Calu3 (cell line): ENCODE measurements at regions not wholly inside any gene's neighbourhood (a gene's known extent, or its start where the extent isn't known, plus 50 kb on each side); places are given as distances from the start of the nearest gene placed in this dataset.

Source experiments
- BruUV-seq: library from RNA; stranded (reverse); fragments of 400-500 nt; replicated peaks from 2 replicates; lab custom pipeline; 2021; lab: Mats Ljungman, UMichigan
- CTCF ChIA-PET: fragments of 300-600 bp; sonication (Branson Sonifier 250); formaldehyde crosslinking; loops from one replicate; lab custom pipeline; 2022; ENCODE audit warnings: antibody characterized with exemption; lab: Charles Lee
- DNase-seq: peaks from one replicate; pipeline ENCODE4 v3.0.0; 2022
- H3K27ac Mint-ChIP-seq: one replicate; pipeline ENCODE4 v1.8.0; 2022; ENCODE audit warnings: mixed read lengths; ENCODE audit not compliant: unreplicated experiment
- H3K27me3 Mint-ChIP-seq: one replicate; pipeline ENCODE4 v1.8.0; 2022; ENCODE audit warnings: mixed read lengths; ENCODE audit not compliant: unreplicated experiment
- H3K36me3 Mint-ChIP-seq: one replicate; pipeline ENCODE4 v1.8.0; 2022; ENCODE audit warnings: mild to moderate bottlenecking, moderate library complexity, mixed read lengths; ENCODE audit not compliant: insufficient read depth, unreplicated experiment
- H3K4me1 Mint-ChIP-seq: one replicate; pipeline ENCODE4 v1.8.0; 2022; ENCODE audit warnings: mild to moderate bottlenecking, low read depth, mixed read lengths; ENCODE audit not compliant: unreplicated experiment
- H3K4me3 Mint-ChIP-seq: one replicate; pipeline ENCODE4 v1.8.0; 2022; ENCODE audit warnings: mild to moderate bottlenecking, low read depth, moderate library complexity, mixed read lengths; ENCODE audit not compliant: unreplicated experiment
- H3K9me3 Mint-ChIP-seq: one replicate; pipeline ENCODE4 v1.8.0; 2022; ENCODE audit warnings: low read depth, mixed read lengths; ENCODE audit not compliant: unreplicated experiment
- intact Hi-C: fragments of 100-400 bp; cut with micrococcal nuclease; formaldehyde crosslinking; loops from one replicate; pipeline ENCODE4 v1.10.0; 2022; ENCODE audit not compliant: unreplicated experiment
- TF ChIP-seq, protein P1 (sequence below): fragments of 200-600 bp; IDR thresholded peaks from one replicate; pipeline ENCODE4 v1.8.0; 2022; ENCODE audit warnings: antibody characterized with exemption; ENCODE audit not compliant: unreplicated experiment

DNA sequence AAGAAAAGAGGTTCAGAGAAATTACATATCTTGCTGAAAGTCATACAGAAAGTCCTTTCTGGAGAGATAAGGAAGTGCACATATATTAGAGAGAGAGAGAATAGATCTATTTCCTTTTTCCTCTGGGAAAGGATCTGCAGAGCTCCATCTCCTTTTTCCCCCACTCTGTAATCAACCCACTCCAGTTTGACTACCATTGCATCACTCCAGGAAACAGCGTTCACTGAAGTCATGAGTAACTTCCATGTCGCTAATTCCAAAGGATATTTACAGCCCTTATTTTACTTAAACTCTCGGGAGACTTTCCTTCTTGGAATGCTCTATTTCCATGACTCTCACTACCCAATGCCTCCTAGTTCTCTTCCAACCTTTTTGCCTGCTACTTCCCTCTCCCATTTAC is 72.5 kb upstream of the PARP11 start:
- BruUV-seq = no TSS peak

DNA sequence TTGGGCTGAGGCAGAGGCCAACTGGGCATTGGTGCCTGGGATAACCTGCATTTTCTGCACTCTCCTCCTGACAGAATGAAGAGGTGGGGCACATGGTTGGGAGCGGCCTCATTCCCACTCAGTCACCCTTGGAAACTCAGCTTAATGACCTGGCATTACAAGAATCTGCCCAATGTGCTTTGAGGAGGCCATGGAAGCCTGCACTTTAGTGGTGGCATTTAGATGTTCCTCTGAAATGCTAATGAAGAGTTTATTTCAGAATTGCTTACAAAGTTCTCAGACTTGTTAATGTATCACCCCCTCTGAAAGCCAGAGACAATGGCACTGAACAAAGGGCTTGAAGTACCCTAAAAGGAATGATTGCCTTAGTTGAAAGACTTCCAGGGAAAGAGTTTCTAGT is 71.4 kb upstream of the PARP11 start:
- intact Hi-C loops = no loop called here
- H3K9me3 Mint-ChIP-seq = no peaks in the 10 kb centered on the region
- H3K27me3 Mint-ChIP-seq = peaks cover 66% of the 10 kb centered on the region
- no peak for DNase-seq
- H3K4me1 Mint-ChIP-seq = no peaks in the 10 kb centered on the region
- BruUV-seq = no TSS peak
- CTCF ChIA-PET = no interaction called here
- TF ChIP-seq, protein P1, sequence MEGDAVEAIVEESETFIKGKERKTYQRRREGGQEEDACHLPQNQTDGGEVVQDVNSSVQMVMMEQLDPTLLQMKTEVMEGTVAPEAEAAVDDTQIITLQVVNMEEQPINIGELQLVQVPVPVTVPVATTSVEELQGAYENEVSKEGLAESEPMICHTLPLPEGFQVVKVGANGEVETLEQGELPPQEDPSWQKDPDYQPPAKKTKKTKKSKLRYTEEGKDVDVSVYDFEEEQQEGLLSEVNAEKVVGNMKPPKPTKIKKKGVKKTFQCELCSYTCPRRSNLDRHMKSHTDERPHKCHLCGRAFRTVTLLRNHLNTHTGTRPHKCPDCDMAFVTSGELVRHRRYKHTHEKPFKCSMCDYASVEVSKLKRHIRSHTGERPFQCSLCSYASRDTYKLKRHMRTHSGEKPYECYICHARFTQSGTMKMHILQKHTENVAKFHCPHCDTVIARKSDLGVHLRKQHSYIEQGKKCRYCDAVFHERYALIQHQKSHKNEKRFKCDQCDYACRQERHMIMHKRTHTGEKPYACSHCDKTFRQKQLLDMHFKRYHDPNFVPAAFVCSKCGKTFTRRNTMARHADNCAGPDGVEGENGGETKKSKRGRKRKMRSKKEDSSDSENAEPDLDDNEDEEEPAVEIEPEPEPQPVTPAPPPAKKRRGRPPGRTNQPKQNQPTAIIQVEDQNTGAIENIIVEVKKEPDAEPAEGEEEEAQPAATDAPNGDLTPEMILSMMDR = no peak
- H3K36me3 Mint-ChIP-seq = no peaks in the 10 kb centered on the region
- no peak overlapping the region for H3K4me3 Mint-ChIP-seq
- H3K27ac Mint-ChIP-seq = no peak overlapping the region

More for the DNA sequence above, 72.5 kb upstream of the PARP11 start:
- DNase-seq = no peak
- H3K4me3 Mint-ChIP-seq = no peak overlapping the region
- CTCF ChIA-PET = no interaction called here
- peaks cover 66% of the 10 kb centered on the region for H3K27me3 Mint-ChIP-seq
- TF ChIP-seq, protein P1 = no peak
- H3K4me1 Mint-ChIP-seq = no peaks in the 10 kb centered on the region
- intact Hi-C loops = no loop called here
- no peak overlapping the region for H3K27ac Mint-ChIP-seq
- no peaks in the 10 kb centered on the region for H3K36me3 Mint-ChIP-seq
- no peaks in the 10 kb centered on the region for H3K9me3 Mint-ChIP-seq

DNA sequence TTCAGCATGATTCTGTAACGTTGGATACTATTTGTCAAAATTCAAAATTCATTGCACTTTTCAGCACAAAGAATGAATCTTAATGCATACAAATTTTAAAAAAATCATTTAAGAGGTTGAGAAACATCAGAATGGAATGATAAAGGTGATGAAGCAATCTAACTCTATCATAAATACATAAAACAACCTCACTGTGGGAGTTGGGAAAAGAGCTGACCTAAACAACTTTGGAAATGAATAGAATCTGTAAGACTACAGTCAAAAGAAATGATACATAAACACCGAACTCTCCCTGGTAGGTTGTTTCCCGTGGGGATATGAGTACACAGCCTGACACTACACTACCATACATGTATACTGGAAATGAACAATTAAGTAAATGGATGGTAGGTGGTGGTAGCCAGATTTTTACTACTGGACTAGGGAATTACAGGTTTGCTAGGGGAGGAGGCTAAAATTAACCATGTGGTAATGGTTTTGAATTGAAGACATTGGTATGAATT is 64.9 kb upstream of the PARP11 start:
- CTCF ChIA-PET = no interaction called here
- Mint-ChIP-seq H3K27ac (no peak overlapping the region), H3K27me3 (peaks cover 22% of the 10 kb centered on the region), H3K4me1 (no peaks in the 10 kb centered on the region), H3K4me3 (no peak overlapping the region), H3K9me3 (no peaks in the 10 kb centered on the region), H3K36me3 (no peaks in the 10 kb centered on the region)
- no TSS peak for BruUV-seq
- no peak for DNase-seq
- intact Hi-C loops = no loop called here
- TF ChIP-seq, protein P1 = no peak

DNA sequence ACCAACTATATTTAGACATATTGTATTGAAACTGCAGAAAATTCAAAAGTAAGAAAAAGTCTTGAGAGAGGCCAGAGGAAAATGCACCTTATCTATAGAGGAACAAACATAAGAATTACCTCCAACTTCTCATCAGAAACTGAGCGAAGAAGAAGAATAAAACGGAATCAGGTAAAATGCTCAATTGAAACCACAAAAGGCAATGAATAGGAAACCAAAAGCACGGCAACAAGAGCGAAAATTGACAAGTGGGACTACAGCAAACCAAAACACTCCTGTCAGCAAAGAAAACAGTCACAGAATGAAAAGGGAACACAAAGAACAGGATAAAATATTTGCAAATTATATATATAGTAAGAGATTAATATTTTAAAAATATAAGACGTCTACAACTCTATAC is 61.9 kb upstream of the PARP11 start:
- CTCF ChIA-PET = no interaction called here
- peaks cover 11% of the 10 kb centered on the region for H3K27me3 Mint-ChIP-seq
- no TSS peak for BruUV-seq
- no peaks in the 10 kb centered on the region for H3K36me3 Mint-ChIP-seq
- TF ChIP-seq, protein P1 = no peak
- no peaks in the 10 kb centered on the region for H3K4me1 Mint-ChIP-seq
- H3K27ac Mint-ChIP-seq = no peak overlapping the region
- intact Hi-C loops = no loop called here
- no peak overlapping the region for H3K4me3 Mint-ChIP-seq
- DNase-seq = no peak
- H3K9me3 Mint-ChIP-seq = no peaks in the 10 kb centered on the region
